ENCODE measurements at regions not wholly inside any gene's neighbourhood (a gene's known extent, or its start where the extent isn't known, plus 50 kb on each side); places are given as distances from the start of the nearest gene placed in this dataset.

DNA sequence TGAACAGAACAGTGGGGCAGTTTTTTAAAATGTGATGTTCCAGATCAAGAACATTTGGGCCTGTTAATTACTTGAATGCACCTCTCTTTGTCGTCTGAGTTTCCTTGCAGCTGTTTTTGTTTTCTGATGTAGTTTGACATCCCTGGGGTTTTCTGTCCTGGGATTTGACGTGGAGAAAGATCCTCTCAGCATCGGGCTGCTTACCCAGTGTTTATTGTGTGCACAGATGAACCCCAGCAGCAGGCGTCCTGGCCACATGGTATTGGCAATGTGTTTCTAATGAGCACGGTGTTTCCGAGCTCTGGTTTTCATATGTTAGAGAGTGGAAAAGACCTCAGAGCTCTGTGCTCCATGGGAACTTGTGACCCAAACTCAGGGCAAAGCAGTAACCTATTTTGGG, 191.1 kb upstream of the IRX3 start:
- TF ChIP-seq POLR2AphosphoS5 (IDR thresholded peaks at IDR 0.05) (no peak), POLR2A (IDR thresholded peaks at IDR 0.05; ENCODE audit: low read depth) (no peak)
- TF ChIP-seq, protein P1, sequence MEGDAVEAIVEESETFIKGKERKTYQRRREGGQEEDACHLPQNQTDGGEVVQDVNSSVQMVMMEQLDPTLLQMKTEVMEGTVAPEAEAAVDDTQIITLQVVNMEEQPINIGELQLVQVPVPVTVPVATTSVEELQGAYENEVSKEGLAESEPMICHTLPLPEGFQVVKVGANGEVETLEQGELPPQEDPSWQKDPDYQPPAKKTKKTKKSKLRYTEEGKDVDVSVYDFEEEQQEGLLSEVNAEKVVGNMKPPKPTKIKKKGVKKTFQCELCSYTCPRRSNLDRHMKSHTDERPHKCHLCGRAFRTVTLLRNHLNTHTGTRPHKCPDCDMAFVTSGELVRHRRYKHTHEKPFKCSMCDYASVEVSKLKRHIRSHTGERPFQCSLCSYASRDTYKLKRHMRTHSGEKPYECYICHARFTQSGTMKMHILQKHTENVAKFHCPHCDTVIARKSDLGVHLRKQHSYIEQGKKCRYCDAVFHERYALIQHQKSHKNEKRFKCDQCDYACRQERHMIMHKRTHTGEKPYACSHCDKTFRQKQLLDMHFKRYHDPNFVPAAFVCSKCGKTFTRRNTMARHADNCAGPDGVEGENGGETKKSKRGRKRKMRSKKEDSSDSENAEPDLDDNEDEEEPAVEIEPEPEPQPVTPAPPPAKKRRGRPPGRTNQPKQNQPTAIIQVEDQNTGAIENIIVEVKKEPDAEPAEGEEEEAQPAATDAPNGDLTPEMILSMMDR (IDR thresholded peaks at IDR 0.05) = no peak
